HG03097 (cell line): ENCODE measurements at regions not wholly inside any gene's neighbourhood (a gene's known extent, or its start where the extent isn't known, plus 50 kb on each side); places are given as distances from the start of the nearest gene placed in this dataset.
"Not testable (repeated sequence)": the region's sequence is repeated elsewhere in the genome, so short reads cannot be mapped to it uniquely, and the experiment has no call there.

Experiments used
- ATAC-seq: cut with Tn5 transposase; IDR thresholded peaks from one replicate; pipeline ENCODE4 v1.9.1; 2021; ENCODE audit not compliant: unreplicated experiment, low FRiP score

DNA sequence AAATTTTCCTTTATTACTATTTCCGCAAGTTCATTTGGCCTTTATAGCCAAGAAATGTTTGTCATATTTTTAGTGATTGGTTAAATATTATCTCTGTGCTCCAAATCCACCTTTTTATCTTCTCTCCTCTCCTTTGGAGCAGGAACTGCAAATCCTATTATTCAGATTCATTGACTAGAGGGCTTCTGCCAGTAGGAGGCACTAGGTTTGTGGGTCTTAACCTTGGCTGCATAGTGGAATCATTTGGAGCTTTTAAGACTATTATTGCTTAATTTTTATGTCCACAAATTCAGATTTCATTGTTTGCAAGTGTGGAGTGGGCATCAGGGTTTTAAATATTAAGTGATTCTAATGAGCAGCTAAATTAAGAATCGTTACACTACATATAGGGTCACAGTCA is 75.3 kb upstream of the SYT10 start:
- no peak for ATAC-seq

GRCh38 chr12:33519566-33519965 is 79.9 kb upstream of the SYT10 start:
- ATAC-seq = no peak

GRCh38 chr12:33520505-33521302 is 81.1 kb upstream of the SYT10 start:
- ATAC-seq = not testable (repeated sequence)

DNA sequence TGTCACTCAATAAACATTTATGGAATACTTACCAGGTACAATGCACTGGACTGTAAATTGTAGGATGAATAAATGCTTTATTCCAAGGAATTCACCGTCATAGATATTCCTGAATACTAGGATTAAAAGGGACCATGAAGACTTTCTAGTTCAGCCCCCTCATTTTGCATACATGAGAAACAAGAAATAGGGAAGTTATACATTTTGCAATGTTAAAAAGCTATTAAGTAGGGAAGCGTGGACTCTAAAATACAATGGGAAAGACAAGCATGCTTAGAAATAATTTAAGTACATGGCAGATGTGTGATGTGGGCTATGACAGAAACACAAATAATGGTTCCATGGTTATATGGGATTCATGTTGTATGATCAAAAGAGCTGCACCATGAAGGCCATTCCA is 89.4 kb upstream of the SYT10 start:
- no peak for ATAC-seq

GRCh38 chr12:33529810-33530209 is 90.2 kb upstream of the SYT10 start:
- ATAC-seq = no peak

GRCh38 chr12:33531261-33531660 is 91.6 kb upstream of the SYT10 start:
- no peak for ATAC-seq

GRCh38 chr12:33533527-33533926 is 93.9 kb upstream of the SYT10 start:
- no peak for ATAC-seq

DNA sequence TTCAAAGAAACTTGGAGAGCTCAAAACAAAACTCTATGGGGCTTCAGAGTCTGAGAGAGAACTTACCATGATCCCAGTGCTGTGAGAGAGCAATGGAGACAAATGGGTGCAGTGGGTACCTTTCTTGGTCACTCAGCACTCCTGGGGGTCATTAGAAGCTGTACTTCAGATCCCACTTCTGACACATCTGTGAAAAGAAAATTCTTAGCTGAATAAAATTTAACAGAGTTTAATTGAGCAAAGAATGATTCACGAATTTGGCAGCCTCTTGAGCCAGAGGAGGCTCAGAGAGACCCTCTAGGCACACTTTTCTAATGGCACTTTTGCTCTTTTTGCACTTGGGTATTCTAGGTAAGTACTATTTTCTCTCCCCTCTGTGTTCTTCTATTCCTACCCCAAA is 96.8 kb upstream of the SYT10 start:
- ATAC-seq = no peak

- ATAC-seq = no peak
These were observed 106.4 kb upstream of the SYT10 start for GRCh38 chr12:33546004-33546403.

- ATAC-seq = no peak
These were observed 107.5 kb upstream of the SYT10 start for GRCh38 chr12:33547084-33547483.

GRCh38 chr12:33550214-33550613 is 110.6 kb upstream of the SYT10 start:
- ATAC-seq = not testable (repeated sequence)

DNA sequence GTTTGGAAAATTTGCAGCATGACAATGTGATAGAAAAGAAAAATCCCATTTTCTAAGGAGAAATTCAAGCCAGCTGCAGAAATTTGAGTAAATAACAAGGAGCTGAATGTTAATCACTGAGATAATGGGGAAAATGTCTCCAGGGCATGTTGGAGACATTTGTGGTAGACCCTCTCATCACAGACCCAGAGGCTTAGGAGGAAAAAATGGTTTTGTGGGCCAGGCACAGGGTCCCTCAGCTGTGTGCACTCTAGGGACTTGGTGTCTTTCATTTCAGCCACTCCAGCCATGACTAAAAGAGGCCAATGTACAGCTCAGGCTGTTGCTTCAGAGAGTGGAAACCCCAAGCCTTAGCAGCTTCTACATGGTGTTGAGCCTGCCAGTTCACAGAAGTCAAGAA is 111.4 kb upstream of the SYT10 start:
- no peak for ATAC-seq

GRCh38 chr12:33555128-33555527 is 115.5 kb upstream of the SYT10 start:
- ATAC-seq = no peak

DNA sequence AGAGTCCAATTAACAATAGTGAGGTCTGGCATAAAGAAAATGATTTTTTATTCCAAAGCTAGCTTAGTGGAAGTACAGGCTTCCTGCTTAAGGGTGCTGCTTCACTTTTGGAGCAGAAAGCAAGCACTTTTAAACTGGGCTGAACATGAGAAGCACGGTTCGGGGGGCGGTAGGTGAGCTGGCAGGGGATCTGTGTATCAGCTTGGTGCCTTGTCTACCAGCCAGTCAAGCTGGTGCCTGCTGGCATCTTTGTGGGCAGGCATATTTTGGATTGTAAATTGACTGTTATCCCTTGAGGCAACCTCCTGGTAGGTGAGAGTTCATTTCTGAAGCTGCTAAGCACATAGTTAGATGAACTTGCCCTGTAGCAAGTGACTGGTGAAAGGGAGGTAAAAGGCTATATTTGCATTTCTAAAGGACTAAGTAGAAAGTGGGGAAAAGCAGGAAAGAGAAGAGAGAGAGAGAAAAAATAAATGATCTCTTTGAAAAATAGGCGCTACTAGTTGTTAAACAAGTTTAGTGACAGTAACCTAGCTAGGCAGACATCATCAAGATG is 121.1 kb upstream of the SYT10 start:
- no peak for ATAC-seq

DNA sequence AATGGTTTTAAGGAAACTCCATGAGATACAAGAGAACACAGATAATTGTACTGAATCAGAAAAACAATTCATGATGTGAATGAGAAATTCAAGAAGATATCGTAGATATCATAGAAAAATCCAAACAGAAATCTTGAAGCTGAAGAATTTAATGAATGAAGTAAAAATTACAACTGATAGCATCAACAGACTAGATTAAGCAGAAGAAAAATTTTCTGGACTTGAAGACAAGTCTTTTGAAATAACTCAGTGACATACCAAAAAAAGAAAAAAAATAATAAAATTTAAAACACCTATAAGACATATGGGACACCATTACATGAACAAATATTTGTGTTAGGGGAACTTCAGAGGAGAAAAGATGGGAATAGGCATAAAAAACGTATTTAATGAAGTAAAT is 122.8 kb upstream of the SYT10 start:
- ATAC-seq = no peak

DNA sequence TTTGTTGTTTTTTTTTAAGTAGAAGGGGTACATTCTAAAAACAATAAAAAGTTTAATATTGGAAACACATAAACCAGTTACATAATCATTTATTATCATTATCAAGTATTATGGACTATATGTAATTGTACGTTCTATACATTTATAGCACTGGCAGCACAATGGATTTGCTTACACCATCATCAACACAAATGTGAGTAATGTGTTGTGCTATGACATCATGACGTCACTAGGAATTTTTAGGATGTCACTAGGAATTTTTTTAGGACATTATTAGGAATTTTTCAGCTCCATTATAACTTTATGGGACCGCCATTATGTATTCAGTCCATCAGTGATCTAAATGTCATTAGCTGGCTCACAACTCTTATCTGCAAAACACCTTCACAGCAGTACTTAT is 126.8 kb upstream of the SYT10 start:
- ATAC-seq = no peak

- ATAC-seq = no peak
These were observed 135.7 kb upstream of the SYT10 start for GRCh38 chr12:33575346-33575745.

GRCh38 chr12:33581613-33582122 is 142.0 kb upstream of the SYT10 start:
- ATAC-seq = no peak

DNA sequence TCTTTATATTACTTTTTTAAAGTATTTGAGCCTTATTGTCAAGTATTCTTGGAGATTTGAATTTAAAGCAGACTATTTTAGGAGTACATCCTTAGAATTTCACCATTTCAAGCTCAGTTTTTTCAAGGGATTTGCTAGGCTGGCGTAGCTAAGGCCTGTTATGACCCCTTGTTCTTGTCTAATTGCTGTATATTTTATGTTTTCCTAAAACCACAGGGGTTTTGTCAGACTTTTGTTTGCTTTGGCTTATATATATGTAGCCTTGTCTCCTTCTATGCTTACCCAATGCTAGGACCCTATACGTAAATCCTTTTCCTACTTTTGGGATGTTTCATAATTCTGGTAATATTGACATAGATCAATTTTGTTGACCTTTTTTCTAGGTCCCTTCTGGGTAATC is 147.0 kb upstream of the SYT10 start:
- ATAC-seq = no peak

DNA sequence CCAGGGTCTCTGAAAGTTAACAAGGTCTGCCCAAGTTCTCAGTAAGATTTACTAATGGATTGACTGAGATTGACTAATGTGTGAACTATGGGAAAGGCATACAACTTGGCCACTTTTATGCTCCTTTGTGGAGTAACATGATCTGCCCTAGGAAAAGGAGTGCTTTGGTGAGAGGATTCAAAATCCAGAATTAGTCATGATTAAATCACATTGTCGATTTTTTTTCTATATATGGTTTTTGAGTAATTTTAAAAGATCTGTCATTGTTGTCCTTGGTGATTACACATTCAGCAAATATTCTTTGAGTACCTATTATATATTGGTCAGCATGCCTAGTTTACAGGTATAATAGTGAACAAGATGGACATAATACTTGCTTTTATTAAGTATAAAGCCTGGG is 147.7 kb upstream of the SYT10 start:
- ATAC-seq = no peak

GRCh38 chr12:33587784-33588712 is 148.4 kb upstream of the SYT10 start:
- ATAC-seq = peak; percentile 94
